Panc1 (cell line): ENCODE measurements at regions not wholly inside any gene's neighbourhood (a gene's known extent, or its start where the extent isn't known, plus 50 kb on each side); places are given as distances from the start of the nearest gene placed in this dataset.

ENCODE experiments used
- POLR2AphosphoS5 ChIP-seq: IDR thresholded peaks from 2 replicates; pipeline ENCODE4 v1.6.1; 2012; ENCODE audit warnings: mild to moderate bottlenecking, low read depth, low read length, moderate library complexity
- REST ChIP-seq, 2 experiments: IDR thresholded peaks; 2 replicates each; pipeline ENCODE4 v1.6.1; 2011 to 2012; ENCODE audit warnings: low read depth in 2 of 2, control low read depth in 1 of 2, low read length in 1 of 2, mild to moderate bottlenecking in 1 of 2, moderate library complexity in 1 of 2; ENCODE audit not compliant: insufficient read depth in 1 of 2
- SIN3A ChIP-seq: IDR thresholded peaks from 2 replicates; pipeline ENCODE4 v1.6.1; 2012; ENCODE audit warnings: low read depth, mild to moderate bottlenecking, low read length, moderate library complexity, borderline replicate concordance; ENCODE audit not compliant: insufficient read depth
- TF ChIP-seq, protein P1 (sequence below): fragments of 450-650 bp; IDR thresholded peaks from 2 replicates; pipeline ENCODE4 v1.5.1; 2017; ENCODE audit warnings: mild to moderate bottlenecking

DNA sequence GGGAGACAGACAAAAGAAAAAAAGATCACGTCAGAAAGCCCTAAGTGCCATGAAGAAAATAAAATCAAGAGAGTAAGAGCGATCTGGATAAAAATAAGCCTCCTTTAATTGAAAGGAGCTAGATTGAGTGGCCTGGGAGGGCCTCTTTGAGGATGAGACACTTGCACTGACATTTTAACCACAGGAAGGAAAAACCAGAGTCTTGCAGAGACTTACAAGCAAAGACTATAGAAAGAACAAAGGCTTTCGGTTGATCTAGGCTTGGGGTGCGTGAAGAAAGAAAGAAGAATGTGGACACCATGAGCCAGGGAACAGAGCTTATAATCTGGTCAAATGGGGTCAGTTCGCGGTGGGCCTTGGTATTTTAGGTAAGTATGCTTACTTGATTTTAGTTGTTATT lies 342.7 kb downstream of the COG6 start:
- TF ChIP-seq, protein P1, sequence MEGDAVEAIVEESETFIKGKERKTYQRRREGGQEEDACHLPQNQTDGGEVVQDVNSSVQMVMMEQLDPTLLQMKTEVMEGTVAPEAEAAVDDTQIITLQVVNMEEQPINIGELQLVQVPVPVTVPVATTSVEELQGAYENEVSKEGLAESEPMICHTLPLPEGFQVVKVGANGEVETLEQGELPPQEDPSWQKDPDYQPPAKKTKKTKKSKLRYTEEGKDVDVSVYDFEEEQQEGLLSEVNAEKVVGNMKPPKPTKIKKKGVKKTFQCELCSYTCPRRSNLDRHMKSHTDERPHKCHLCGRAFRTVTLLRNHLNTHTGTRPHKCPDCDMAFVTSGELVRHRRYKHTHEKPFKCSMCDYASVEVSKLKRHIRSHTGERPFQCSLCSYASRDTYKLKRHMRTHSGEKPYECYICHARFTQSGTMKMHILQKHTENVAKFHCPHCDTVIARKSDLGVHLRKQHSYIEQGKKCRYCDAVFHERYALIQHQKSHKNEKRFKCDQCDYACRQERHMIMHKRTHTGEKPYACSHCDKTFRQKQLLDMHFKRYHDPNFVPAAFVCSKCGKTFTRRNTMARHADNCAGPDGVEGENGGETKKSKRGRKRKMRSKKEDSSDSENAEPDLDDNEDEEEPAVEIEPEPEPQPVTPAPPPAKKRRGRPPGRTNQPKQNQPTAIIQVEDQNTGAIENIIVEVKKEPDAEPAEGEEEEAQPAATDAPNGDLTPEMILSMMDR: no peak
- TF ChIP-seq REST (IDR thresholded peaks at IDR 0.05; ENCODE audit: insufficient read depth in 1 of 2, low read depth in 2 of 2, low read length in 1 of 2) (no peak), SIN3A (no peak), POLR2AphosphoS5 (no peak)
